ENCODE measurements at regions not wholly inside any gene's neighbourhood (a gene's known extent, or its start where the extent isn't known, plus 50 kb on each side); places are given as distances from the start of the nearest gene placed in this dataset.

DNA sequence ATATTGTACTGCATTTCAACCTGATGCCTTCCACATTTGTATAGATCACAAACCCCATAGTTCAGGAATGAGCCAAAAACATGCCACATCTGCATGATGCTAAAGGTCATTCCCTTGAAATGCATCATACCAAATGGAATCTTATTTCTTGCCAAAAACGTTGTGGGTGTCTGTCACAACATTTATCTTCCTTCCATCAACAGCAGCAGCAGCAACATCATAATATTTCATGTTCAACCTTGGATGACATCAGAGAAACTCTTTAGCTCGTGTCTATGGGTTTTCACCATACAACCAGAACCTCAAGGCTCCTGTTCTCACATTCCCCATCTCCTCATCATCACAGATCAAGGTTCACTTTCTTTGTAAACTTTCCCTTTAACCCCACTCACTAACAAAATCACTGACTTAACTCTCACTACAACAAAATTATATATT, 221.3 kb upstream of the CTAGE1 start:
- no peak for TF ChIP-seq HOXB13 (CRISPR knock-in tag; IDR thresholded peaks at IDR 0.05; ENCODE audit: low read depth)
- TF ChIP-seq CHD2 (IDR thresholded peaks at IDR 0.05; ENCODE audit: low read length, partially characterized antibody) = no peak
- peak in 1 of 2 experiments; percentile 59; a peak in 3 of 5 replicates for TF ChIP-seq JUN (IDR thresholded peaks at IDR 0.05)
